IMR-90 (cell line): ENCODE measurements at regions not wholly inside any gene's neighbourhood (a gene's known extent, or its start where the extent isn't known, plus 50 kb on each side); places are given as distances from the start of the nearest gene placed in this dataset.

Experiments
- BHLHE40 ChIP-seq: fragments of 150-350 bp; IDR thresholded peaks from 2 replicates; pipeline ENCODE4 v1.6.1; 2016; ENCODE audit warnings: mild to moderate bottlenecking, low read depth, low read length
- CEBPB ChIP-seq: IDR thresholded peaks from 2 replicates; pipeline ENCODE4 v1.6.1; 2012; ENCODE audit warnings: low read depth, low read length, improper control_type of control experiment
- CHD1 ChIP-seq: IDR thresholded peaks from 2 replicates; pipeline ENCODE4 v1.6.1; 2012; ENCODE audit warnings: low read depth, low read length, improper control_type of control experiment
- CTCF ChIP-seq: conservative IDR thresholded peaks from 2 replicates; pipeline ENCODE4 v1.5.1; 2012; ENCODE audit warnings: mild to moderate bottlenecking, low read depth, low read length, improper control_type of control experiment
- MAFK ChIP-seq: IDR thresholded peaks from 2 replicates; pipeline ENCODE4 v1.6.1; 2012; ENCODE audit warnings: low read depth, low read length, improper control_type of control experiment
- MXI1 ChIP-seq: IDR thresholded peaks from 2 replicates; pipeline ENCODE4 v1.6.1; 2012; ENCODE audit warnings: low read depth, mild to moderate bottlenecking, low read length, moderate library complexity, borderline replicate concordance
- POLR2A ChIP-seq: IDR thresholded peaks from 2 replicates; pipeline ENCODE4 v1.6.1; 2012; ENCODE audit warnings: mild to moderate bottlenecking, low read depth, low read length
- RAD21 ChIP-seq: IDR thresholded peaks from 2 replicates; pipeline ENCODE4 v1.6.1; 2012; ENCODE audit warnings: low read length, improper control_type of control experiment
- RCOR1 ChIP-seq: IDR thresholded peaks from 2 replicates; pipeline ENCODE4 v1.6.1; 2012; ENCODE audit warnings: mild to moderate bottlenecking, low read length, improper control_type of control experiment; ENCODE audit not compliant: insufficient replicate concordance
- SMC3 ChIP-seq: fragments of 150-350 bp; IDR thresholded peaks from 2 replicates; pipeline ENCODE4 v1.6.1; 2016; ENCODE audit warnings: low read depth, mild to moderate bottlenecking, antibody characterized with exemption, low read length, moderate library complexity
- USF2 ChIP-seq: fragments of 150-350 bp; IDR thresholded peaks from 2 replicates; pipeline ENCODE4 v1.6.1; 2017; ENCODE audit warnings: mild to moderate bottlenecking, antibody characterized with exemption, low read length, low read depth

- no peak for TF ChIP-seq SMC3
- no peak for TF ChIP-seq POLR2A
- TF ChIP-seq CEBPB, result no peak
- TF ChIP-seq CTCF, result no peak
- no peak for TF ChIP-seq RCOR1
- no peak for TF ChIP-seq RAD21
- TF ChIP-seq MXI1, result no peak
- TF ChIP-seq BHLHE40, result no peak
- TF ChIP-seq USF2, result no peak
- no peak for TF ChIP-seq MAFK
- TF ChIP-seq CHD1, result no peak
Observed at GRCh38 chr3:59517388-59517787, 467.6 kb upstream of the CFAP20DC start.
